ENCODE measurements at regions not wholly inside any gene's neighbourhood (a gene's known extent, or its start where the extent isn't known, plus 50 kb on each side); places are given as distances from the start of the nearest gene placed in this dataset.

GRCh38 chr1:232405781-232406180 is 224.2 kb downstream of the SIPA1L2 start:
- no peak for TF ChIP-seq CTCF (IDR thresholded peaks at IDR 0.05)
- TF ChIP-seq POLR2A (IDR thresholded peaks at IDR 0.05), result no peak
